Neutrophil (primary cell): ENCODE measurements at regions not wholly inside any gene's neighbourhood (a gene's known extent, or its start where the extent isn't known, plus 50 kb on each side); places are given as distances from the start of the nearest gene placed in this dataset.

ENCODE experiments used
- H3K27ac ChIP-seq: fragments of 200-600 bp; sonication (generic); 2 replicates; pipeline ENCODE4 v1.5.1; 2016; ENCODE audit warnings: mild to moderate bottlenecking, moderate library complexity
- H3K27me3 ChIP-seq: fragments of 200-600 bp; sonication (generic); 2 replicates; pipeline ENCODE4 v1.6.0; 2016; ENCODE audit warnings: mild to moderate bottlenecking
- H3K36me3 ChIP-seq: fragments of 200-600 bp; sonication (generic); 2 replicates; pipeline ENCODE4 v1.5.1; 2017
- H3K4me1 ChIP-seq, 2 experiments: fragments of 200-600 bp in 1 of 2; sonication (generic) in 1 of 2; 1 replicate in 1 of 2; 2 replicates in 1 of 2; pipeline versions ENCODE4 v1.5.1 to v1.6.1; 2013 to 2016; ENCODE audit warnings: low read depth in 1 of 2, low read length in 1 of 2, mild to moderate bottlenecking in 1 of 2, moderate library complexity in 1 of 2; ENCODE audit not compliant: control insufficient read depth in 1 of 2, insufficient read depth in 1 of 2
- H3K4me3 ChIP-seq, 2 experiments: fragments of 200-600 bp in 1 of 2; sonication (generic) in 1 of 2; 1 replicate in 1 of 2; 2 replicates in 1 of 2; pipeline ENCODE4 v1.5.1; 2013 to 2016; ENCODE audit warnings: low read depth in 1 of 2, low read length in 1 of 2, mild to moderate bottlenecking in 1 of 2, moderate library complexity in 1 of 2
- H3K9me3 ChIP-seq: fragments of 200-600 bp; sonication (generic); 2 replicates; pipeline ENCODE4 v1.5.1; 2016
- CTCF ChIP-seq: fragments of 200-600 bp; sonication (generic); IDR thresholded peaks from 2 replicates; pipeline ENCODE4 v1.5.1; 2016; ENCODE audit warnings: antibody characterized with exemption

- H3K9me3 ChIP-seq, result no peaks in the 10 kb centered on the region
- no peak for TF ChIP-seq CTCF
- H3K27me3 ChIP-seq, result no peaks in the 10 kb centered on the region
- H3K4me1 ChIP-seq, result peaks cover 43 to 50% of the 10 kb centered on the region in 2 experiments
- no peak overlapping the region for H3K4me3 ChIP-seq
- peak overlapping the region; percentile 80 for H3K27ac ChIP-seq
- no peaks in the 10 kb centered on the region for H3K36me3 ChIP-seq
These were observed 103.5 kb downstream of the RPE65 start for GRCh38 chr1:68346188-68346808.

GRCh38 chr1:68344208-68344607, 105.5 kb downstream of the RPE65 start:
- no peak for TF ChIP-seq CTCF

GRCh38 chr1:68340951-68341350, 108.6 kb upstream of the WLS start:
- Histone ChIP-seq H3K27ac (no peak overlapping the region), H3K27me3 (no peaks in the 10 kb centered on the region), H3K4me3 (no peak overlapping the region), H3K9me3 (no peaks in the 10 kb centered on the region), H3K36me3 (no peaks in the 10 kb centered on the region), H3K4me1 (peaks cover 64 to 68% of the 10 kb centered on the region in 2 experiments)
- TF ChIP-seq CTCF, result no peak

More at GRCh38 chr1:68344208-68344607, 105.5 kb downstream of the RPE65 start:
- H3K27ac ChIP-seq, result no peak overlapping the region
- H3K4me1 ChIP-seq, result peaks cover 62 to 69% of the 10 kb centered on the region in 2 experiments
- no peaks in the 10 kb centered on the region for H3K27me3 ChIP-seq
- no peaks in the 10 kb centered on the region for H3K9me3 ChIP-seq
- no peak overlapping the region for H3K4me3 ChIP-seq
- H3K36me3 ChIP-seq, result no peaks in the 10 kb centered on the region

- Histone ChIP-seq H3K4me1 (peaks cover 61 to 64% of the 10 kb centered on the region in 2 experiments), H3K27ac (peak overlapping the region; percentile 59), H3K4me3 (no peak overlapping the region), H3K36me3 (no peaks in the 10 kb centered on the region), H3K27me3 (no peaks in the 10 kb centered on the region), H3K9me3 (no peaks in the 10 kb centered on the region)
- TF ChIP-seq CTCF, result no peak
These were observed 107.2 kb upstream of the WLS start for GRCh38 chr1:68339505-68339904.

GRCh38 chr1:68338081-68338480, 105.8 kb upstream of the WLS start:
- H3K9me3 ChIP-seq, result no peaks in the 10 kb centered on the region
- no peak overlapping the region for H3K4me3 ChIP-seq
- TF ChIP-seq CTCF, result no peak
- peaks cover 61 to 64% of the 10 kb centered on the region in 2 experiments for H3K4me1 ChIP-seq
- peak overlapping the region; percentile 65 for H3K27ac ChIP-seq
- no peaks in the 10 kb centered on the region for H3K27me3 ChIP-seq
- no peaks in the 10 kb centered on the region for H3K36me3 ChIP-seq
